HG03280 (cell line): ENCODE measurements at regions not wholly inside any gene's neighbourhood (a gene's known extent, or its start where the extent isn't known, plus 50 kb on each side); places are given as distances from the start of the nearest gene placed in this dataset.

Experiments used
- ATAC-seq: cut with Tn5 transposase; IDR thresholded peaks from one replicate; pipeline ENCODE4 v1.9.1; 2021; ENCODE audit warnings: mild to moderate bottlenecking, moderate library complexity; ENCODE audit not compliant: unreplicated experiment

DNA sequence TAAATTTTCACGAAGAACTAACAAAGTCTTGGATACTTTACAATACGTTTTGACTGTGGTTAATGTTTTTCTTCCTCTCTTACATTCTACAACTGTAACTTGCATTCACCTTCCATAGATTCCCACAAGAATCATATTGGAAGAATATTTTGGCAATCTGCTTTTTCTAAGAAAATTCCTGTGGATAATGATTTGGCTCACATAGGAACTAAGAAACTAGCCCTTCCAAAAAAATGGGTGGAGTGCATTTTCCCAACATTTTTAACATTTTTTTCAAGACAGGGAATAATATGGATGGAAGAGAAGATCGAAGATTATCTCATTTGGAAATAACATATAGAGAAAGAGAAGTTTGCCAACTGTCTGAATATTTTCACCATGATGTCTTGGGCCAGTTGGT lies 256.9 kb upstream of the POU2AF2 start:
- no peak for ATAC-seq

DNA sequence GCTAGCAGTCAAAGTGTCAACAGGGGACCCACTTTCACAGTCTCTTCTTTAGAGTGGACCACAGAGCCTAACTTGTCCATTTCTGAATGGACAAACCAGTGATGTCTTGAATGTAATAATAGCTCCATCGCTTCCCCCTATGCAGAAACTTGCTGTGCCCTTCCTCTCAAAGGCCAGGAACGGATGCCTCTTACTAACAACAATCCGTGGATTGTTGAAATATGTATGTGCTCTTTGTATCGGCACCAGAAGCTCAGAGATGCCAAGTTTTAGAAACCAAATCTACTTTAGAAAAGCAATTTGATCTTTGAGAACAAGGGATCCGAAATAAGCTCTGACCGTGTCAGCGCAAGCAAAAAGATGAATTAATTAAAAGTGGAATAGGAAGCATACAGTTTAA lies 259.5 kb upstream of the POU2AF2 start:
- no peak for ATAC-seq

DNA sequence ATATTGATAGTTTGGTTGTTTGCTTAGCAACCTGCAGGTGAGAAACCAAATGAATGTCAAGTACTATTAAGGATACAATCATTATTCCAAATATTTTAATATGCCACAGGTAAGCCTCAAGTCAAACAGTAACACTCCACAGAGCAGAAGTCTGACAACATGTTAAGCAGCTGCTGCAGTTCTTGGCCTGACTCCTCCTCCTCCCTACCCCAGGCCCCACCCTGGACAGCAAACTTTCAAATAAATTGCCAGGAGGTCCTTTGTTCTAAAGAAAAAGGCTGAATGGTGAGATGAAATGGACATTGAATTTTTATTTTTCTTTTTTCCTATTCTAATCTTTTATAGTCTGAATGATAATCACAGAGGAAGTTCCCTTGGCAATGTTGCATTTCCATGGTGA lies 260.0 kb upstream of the POU2AF2 start:
- no peak for ATAC-seq

DNA sequence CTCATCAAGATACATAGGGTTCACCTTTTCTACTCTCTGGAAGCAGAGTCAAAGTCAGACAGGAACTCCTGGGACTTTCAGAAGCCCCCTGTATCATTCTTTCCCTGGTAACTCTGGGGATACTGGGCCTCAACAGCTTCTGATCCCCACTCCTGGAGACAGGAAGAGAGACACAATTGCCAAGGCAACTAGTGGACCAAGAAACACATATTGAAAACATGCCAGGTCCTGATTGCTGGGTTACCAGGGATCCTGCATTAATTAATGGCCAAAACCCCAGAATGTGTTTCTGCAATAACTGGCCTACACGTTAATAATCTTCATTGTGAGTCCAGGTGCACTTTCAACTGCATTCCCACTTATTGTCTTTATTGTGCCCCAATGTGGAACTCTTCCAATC lies 260.8 kb upstream of the POU2AF2 start:
- no peak for ATAC-seq

DNA sequence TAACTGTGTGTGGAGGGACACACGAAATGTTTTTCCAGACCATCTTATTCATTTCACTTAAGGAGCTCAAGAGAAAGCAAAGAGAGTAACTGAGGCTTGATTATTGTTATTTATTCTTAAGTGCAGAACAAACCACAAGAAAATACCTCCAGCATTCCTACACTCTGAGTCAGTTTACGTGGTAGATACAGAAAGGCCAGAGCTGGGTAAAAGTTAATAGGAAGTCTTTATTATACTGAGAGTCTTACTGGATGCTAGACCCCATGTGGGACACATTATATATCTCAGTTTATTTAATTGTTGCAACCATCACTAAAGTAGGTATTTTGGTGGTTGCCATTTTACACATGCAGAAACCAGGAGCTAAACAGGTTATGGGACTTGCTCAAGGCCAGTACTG lies 261.4 kb upstream of the POU2AF2 start:
- no peak for ATAC-seq

DNA sequence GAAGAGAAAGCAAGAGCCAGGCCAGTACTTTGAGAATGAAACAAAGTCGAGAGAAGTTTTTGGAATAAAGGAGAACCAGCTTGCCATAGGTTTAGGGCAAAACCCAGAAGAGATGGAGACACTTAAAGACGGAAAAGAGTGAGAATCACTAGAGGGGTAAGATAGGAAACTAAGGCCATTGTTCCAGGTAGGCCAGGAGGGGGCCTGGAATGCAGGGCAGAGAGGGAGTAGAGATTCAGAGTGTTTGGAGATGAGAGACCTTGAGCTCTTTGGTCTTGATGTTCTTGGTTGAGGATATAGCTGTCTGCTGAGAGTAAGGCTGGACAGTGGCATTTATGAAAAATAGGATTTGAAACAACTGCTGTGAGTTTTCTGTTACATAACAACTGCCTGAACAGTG lies 263.3 kb upstream of the POU2AF2 start:
- ATAC-seq = no peak

DNA sequence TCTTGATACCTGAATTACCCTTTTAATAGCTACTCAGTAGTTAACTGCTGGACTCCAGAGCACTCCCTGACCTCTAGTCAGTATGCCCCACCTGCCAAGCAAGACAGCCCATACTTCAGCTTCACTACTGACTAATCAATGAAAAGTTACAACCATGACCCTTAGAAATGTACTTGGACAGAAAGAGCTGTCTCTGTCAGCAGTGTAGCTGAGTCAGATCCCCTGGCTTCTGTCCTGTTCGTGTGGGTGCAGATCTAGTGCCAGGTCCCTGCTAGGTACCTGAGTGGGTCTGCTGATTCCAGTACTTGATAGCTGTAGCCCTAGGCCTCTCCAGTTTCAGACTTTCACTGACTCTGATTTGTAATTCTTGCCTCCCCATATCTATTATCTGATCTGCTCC lies 265.8 kb upstream of the POU2AF2 start:
- ATAC-seq = no peak

DNA sequence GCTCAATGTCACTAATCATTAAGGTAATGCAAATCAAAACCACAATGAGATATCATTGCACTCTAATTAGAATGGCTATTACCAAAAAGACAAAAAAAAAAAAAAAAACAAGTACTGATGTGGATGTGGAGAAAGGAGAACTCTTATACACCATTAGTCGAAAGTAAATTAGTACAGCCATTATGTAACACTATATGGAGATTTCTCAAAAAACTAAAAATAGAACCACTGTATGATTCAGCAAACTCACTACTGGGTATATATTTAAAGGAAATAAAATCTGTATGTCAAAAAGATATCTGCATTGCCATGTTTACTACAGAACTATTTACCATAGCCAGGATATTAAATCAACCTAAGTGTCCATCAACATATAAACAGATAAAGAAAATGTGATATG lies 265.4 kb upstream of the ARHGAP20 start:
- no peak for ATAC-seq

DNA sequence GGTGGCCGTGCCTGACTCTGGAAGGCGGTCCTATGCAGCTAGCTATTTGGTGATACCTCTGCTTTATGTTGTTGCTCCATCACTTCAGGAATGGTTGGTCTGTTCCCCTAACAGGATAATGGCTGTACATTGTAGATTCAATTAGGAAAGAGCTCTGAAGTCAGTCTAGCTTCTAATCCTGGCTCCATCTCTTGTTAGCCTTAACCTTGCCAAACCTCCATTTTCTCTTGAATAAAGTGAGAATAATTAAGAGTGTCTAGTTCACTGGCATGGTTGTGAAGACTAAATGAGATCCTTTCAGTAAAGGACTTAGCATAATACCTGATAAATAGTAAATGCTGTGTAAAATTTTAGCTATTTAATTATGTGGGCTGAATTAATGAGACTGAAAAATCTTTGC lies 262.5 kb upstream of the ARHGAP20 start:
- no peak for ATAC-seq

DNA sequence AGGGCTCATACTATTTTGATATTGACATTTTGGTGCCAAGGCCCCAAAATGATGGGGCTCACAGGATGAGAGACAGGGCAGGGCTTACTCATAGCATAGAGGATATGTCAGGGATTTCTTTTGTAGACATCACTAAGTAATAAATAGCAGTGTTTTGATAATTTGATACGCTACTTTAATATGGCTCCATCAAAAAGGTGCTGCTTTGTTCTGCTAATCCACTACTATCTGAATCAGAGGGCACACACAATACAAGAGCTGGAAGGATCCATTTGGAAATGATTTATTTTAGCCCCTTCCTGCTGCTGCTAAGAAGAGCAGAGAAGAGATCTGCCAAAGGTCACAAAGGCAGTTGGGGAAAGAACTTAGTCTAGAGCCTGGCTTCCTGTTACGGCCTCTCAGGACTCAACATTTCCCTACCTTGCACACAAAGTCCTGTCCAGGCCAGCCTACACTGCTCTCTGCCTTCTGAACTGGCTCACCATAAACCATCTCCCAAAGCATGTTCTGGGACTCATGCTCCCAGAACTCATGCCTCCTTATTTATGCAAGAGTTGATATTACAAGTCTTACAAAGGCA lies 261.3 kb upstream of the ARHGAP20 start:
- no peak for ATAC-seq

DNA sequence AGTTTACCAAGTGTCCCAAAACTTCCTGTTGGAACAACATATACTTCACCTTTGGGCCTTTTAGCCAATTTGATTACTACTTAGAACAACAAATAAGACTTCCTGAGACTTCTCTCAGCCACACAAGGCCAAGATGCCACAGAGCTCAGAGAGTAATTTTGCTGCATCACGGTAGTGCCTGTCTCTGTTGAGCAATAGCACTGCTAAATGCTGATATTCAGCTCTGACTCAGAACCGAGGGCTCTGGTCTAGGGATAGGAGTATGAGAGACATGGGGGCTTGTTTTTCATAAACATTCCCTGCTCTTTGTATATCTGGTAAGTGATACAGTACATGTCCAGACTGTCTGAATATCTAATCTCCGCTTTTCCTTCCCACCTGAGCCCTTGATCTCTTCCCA lies 260.4 kb upstream of the ARHGAP20 start:
- no peak for ATAC-seq

DNA sequence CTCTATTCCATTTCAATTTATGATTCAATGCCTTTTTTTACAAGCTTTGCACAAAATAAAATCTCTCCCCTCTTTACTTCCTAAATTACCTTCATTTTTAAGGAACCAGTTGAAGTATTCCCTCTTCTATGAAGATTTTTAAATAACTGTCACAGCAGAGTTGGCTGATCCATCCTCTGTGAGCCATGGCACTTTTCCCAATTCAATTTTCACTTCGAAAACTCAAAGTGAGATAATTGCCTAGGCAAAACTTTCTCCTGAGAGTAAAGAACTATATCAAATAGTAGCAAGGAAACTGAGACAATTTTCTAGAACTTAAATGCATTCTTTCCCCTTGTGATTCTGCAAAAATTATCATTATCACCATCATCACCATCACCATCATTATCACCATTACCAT lies 259.9 kb upstream of the ARHGAP20 start:
- no peak for ATAC-seq

DNA sequence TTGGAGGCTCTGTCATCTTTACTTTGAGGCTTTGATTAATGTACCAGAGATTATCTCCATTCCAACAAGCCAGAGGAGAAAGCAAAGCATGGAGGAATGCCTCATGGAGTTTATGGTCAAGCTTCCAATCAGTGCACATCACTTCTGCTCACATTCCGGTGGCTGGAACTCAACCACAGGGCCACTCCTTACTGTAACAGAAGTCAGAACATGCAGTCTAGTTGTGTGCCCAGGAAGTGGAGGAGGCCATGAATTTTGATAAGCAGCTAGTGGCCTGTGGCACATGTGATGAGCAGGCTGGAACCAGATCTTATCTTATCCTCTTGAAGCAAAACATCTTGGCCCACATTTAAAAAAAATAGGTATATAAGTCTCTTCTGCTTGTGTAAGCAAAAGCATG lies 258.9 kb upstream of the ARHGAP20 start:
- ATAC-seq = no peak

DNA sequence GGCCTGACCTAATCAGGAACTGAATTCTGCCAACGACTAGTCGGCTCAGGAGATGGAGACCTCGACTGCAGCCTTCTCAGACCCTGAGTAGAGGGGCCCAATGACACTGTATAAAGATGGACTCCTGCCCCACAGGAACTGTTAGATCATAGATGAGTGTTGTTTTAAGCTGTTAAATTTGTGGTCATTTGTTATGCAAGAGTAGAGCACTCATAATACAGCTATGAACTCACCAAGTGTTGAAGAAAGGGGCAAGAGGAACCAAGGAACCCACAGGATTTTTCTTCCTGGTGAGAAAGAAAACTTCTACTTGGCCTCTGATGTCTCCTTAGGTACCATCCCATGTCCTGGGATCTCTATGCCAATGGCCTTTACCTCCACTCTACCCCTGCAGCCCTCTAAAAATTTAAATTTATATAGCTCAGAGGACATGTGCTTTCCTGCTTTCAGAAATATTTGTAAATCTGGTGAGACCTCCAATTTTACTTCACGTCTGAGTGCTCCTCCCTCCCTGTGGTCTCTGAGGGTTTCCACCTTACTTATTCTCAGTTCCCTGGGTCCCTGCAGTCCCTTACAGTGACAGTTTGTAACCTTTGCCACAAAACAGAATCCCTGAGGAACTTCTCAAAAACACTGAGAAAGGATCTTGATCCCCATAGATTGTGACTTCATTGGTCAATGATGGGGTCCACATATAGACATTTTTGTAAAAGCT lies 256.3 kb upstream of the ARHGAP20 start:
- no peak for ATAC-seq

DNA sequence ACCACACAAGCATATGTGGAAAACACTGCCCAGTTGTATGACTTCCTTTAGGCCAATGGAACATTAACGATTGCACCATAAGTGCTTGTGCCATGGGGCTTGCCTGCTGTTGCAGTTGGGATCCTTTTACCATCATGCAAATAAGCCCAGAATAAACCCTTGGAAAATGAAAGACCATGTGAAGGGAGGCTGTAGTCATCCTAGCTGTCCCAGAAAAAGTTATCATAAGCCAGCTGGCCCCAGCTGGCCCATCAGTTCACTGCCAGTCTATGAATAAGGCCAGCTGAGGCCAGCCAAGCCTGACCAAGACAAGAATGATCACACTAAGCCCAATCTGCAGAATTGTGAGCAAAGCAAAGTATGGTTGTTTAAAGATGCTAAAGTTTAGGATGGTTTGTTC lies 253.9 kb upstream of the ARHGAP20 start:
- ATAC-seq = no peak

DNA sequence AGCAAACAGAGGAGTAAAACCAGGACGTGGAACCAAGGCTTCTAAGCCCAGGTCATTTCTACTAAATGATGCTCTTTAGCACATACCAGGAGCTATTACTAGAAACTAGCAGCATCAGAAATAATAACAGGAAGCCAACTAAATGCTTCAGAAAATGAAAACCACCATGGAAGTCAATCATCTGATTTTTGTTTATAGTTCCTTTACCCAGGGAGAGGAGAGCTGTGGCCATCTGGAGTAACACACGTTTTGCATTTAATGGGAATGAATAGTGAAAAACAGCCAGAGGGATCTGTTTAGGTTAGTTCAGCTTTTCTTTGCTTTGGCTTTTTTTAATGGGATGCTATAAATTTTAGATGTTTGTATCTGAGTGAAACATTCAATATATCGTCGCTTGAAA lies 250.7 kb upstream of the ARHGAP20 start:
- no peak for ATAC-seq

DNA sequence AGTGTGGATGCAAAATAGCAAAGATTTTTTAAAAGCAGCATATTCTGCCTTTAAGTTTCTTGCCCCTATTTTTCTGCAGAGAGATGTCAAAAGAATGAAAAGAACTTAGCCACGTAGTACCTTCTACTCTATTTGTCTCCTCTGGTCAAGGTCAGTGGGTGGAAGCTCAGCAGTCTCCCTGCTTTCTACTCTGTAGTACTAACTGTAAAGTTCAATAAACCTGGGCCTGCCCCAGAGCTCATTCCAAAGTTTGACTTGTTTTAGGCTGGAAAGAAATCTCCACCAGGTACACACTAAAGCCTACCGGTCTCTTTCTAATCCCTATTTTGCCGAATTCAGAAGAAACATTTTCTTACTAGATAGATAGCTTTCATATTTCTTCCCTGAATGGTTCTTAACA lies 247.9 kb upstream of the ARHGAP20 start:
- no peak for ATAC-seq

DNA sequence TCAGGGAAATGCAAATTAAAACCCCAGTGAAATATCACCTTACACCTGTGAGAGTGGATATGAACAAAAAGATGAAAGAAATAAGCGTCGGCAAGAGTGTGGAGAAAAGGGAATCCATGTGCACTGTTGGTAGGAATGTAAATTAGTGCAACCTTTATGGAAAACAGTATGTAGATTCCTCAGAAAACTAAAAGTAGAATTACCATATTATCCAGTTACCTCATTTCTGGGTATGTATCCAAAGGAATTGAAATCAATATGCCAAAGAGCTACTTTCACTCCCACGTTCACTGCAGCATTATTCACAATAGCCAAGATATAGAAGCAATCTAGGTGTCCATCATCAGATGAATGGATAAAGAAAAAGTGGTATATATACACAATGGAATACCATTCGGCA lies 246.0 kb upstream of the ARHGAP20 start:
- ATAC-seq = no peak

DNA sequence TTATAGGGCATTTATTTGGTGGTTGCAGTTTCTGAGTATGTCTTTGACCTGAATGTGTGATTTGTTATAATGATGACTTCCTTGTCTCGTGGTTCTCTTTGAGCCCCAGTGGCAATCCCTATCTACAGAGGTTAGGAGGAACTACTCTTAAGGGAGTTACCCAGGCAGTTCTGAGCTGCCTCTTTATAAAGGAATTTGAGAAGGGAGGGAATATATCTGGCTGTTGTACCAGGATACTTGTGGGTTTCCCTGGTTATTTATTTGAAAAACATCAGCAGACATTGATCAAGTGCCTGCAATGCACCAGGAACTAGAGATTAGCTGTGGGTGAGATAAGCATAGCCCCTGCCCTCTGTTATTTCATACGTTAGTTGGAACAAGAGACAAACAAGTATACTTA lies 243.5 kb upstream of the ARHGAP20 start:
- no peak for ATAC-seq

DNA sequence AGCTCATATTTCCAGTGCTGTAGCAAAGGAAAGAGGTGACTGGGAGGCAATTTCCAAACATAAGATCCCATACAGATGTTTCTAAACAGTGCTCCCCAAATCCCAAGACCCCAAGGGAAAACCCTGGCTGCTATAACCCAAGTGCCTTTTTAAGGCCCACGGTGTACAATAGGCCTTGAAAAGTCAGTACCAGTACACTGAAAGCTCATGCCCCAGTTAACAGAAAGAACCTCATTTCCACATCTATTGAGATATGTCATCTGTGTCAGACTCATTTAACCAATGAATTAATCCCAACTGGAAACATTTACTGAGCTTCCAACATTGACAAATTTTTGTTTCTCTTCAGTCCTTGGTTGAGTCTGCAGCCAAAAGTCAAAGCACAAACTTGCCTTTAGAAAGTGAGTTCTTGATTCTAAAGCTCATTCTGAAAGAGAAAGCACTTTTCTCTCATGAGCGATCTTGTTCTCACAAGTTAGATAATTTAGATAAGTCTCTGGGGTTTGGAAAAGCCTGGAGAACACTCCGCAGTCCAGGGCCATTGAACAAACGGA lies 239.8 kb upstream of the ARHGAP20 start:
- no peak for ATAC-seq

DNA sequence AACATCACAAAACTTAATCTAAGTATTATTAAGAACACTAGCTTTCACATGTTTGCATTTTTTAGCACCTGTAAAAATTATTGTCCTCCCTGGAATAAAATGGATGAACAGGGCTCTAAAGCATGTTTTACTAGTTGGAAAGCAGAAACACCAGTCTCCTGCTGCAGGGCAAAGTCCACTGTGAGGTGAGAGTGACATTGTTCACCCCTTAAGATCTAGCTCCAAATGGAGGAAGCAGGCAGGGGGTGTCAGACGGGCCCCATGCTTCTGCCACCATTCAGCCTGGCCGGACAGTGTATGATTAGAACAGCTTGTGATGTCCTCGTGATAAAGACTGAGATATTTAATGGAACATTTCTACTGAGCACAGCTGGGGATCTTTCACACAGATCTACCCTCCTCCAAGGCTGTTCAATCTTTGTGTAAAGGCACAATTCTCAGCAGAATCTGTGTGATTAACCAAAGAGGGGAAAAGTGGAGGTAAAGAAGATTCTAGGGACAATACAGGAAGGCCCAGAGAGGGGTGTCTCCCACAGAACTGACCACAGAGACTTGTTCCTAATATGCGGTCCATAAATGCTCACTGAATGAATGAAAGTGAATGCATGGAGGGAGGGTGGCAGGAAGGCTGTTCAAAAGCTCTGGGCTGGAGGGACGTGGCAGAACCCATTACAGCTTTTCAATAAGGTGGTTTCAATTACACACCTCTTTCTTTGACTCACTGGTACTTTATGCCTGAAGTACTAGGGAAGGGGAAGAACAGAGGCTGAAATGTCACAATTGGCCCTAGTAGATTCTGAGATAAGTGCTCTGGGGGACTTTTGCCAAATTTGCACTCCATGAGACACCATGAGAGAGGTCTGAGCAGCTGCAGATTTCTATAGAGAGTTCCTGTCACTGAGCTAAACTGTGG lies 239.1 kb upstream of the ARHGAP20 start:
- no peak for ATAC-seq

DNA sequence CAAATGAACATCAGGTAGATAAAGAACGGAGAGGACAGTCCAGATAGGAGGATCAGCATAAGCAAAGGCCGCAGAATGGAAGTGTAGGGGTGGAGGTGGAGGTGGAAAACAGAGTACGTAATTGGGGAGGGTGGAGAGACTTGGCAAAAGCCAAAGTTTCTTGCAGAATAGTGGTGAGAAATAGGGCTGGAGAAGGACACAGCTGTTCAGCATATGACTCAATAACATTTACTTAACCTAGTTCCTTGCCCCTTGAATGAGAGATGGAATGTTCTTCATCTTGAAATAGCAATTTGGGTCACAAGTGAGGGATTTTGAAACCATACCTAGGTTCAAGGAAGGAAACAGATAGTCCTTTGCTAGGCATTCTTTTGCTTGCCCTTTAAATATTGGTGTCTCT lies 235.9 kb upstream of the ARHGAP20 start:
- ATAC-seq = no peak
